HepG2 (cell line): ENCODE measurements at regions not wholly inside any gene's neighbourhood (a gene's known extent, or its start where the extent isn't known, plus 50 kb on each side); places are given as distances from the start of the nearest gene placed in this dataset.

Experiments used
- ATAC-seq: fragments of 200-7000 bp; cut with Tn5 transposase; 3 replicates; pipeline ENCODE4 v1.9.1; 2020; ENCODE audit warnings: mild to moderate bottlenecking, moderate library complexity
- BruUV-seq: library from RNA; stranded (reverse); fragments of 400-500 nt; replicated peaks from 2 replicates; lab custom pipeline; 2021; lab: Mats Ljungman, UMichigan
- CTCF ChIA-PET: fragments of 300-600 bp; formaldehyde crosslinking; extraction: SDS; loops from one replicate; lab custom pipeline; 2021; ENCODE audit warnings: low total read pairs, inconsistent platforms, low intra/inter-chr PET ratio; lab: Yijun Ruan, JAX
- POLR2A ChIA-PET: fragments of 350-600 bp; sonication (Branson Sonifier 250); formaldehyde crosslinking; loops from one replicate; lab custom pipeline; 2020; ENCODE audit warnings: antibody characterized with exemption, inconsistent platforms; lab: Yijun Ruan, JAX
- DNase-seq: peaks from one replicate; pipeline ENCODE4 v3.0.0-alpha.2; 2015; ENCODE audit warnings: low spot score
- FAIRE-seq: peaks from 3 replicates; lab custom pipeline; 2011; peaks lifted over from hg19 to GRCh38; lab: Jason Lieb, UNC
- H2AFZ ChIP-seq: one replicate; pipeline ENCODE4 v1.6.1; 2011; ENCODE audit warnings: low read length, inconsistent platforms
- H3K27ac ChIP-seq: fragments of 300-600 bp; 3 replicates; pipeline ENCODE4 v1.8.0; 2011; ENCODE audit warnings: mixed run types, mild to moderate bottlenecking, mixed read lengths, low read length, inconsistent platforms; ENCODE audit not compliant: insufficient read depth; ENCODE audit errors: extremely low read length
- H3K27me3 ChIP-seq, 2 experiments: fragments of 200-600 bp in 1 of 2; 2 replicates in 1 of 2; 3 replicates in 1 of 2; pipeline versions ENCODE4 v1.6.0 to v1.8.0; 2011; ENCODE audit warnings: low read length in 2 of 2, mild to moderate bottlenecking in 2 of 2, moderate library complexity in 2 of 2, inconsistent platforms in 1 of 2; ENCODE audit not compliant: insufficient read depth in 2 of 2, control insufficient read depth in 1 of 2
- H3K36me3 ChIP-seq, 2 experiments: fragments of 200-600 bp in 1 of 2; replicated peaks in 1 of 2; 2 replicates in 1 of 2; 3 replicates in 1 of 2; pipeline versions ENCODE4 v1.5.1 to v1.8.0; 2011; ENCODE audit warnings: low read length in 2 of 2, inconsistent platforms in 1 of 2; ENCODE audit not compliant: insufficient read depth in 2 of 2, control insufficient read depth in 1 of 2
- H3K4me1 ChIP-seq: 2 replicates; pipeline ENCODE4 v1.5.1; 2012; ENCODE audit warnings: low read length, inconsistent platforms; ENCODE audit not compliant: insufficient read depth
- H3K4me2 ChIP-seq: 2 replicates; pipeline ENCODE4 v1.6.0; 2011; ENCODE audit warnings: low read depth, low read length, inconsistent platforms
- H3K4me3 ChIP-seq, 3 experiments: fragments of 200-600 bp in 1 of 3; sonication (generic), shearing (Covaris generic) in 1 of 3; replicated peaks in 1 of 3; 2 replicates each; pipeline ENCODE4 v1.5.1; 2011 to 2016; ENCODE audit warnings: low read length in 3 of 3, inconsistent platforms in 2 of 3, low read depth in 2 of 3, mild to moderate bottlenecking in 2 of 3, control low read depth in 1 of 3, mixed read lengths in 1 of 3; ENCODE audit not compliant: insufficient read depth in 1 of 3
- H3K79me2 ChIP-seq: one replicate; pipeline ENCODE4 v1.6.1; 2011; ENCODE audit warnings: low read length, inconsistent platforms; ENCODE audit not compliant: insufficient read depth
- H3K9ac ChIP-seq: 2 replicates; pipeline ENCODE4 v1.6.0; 2011; ENCODE audit warnings: mild to moderate bottlenecking, low read depth, low read length, inconsistent platforms; ENCODE audit not compliant: insufficient read depth
- H3K9me3 ChIP-seq: 2 replicates; pipeline ENCODE4 v1.5.1; 2012; ENCODE audit warnings: mild to moderate bottlenecking, low read length
- H4K20me1 ChIP-seq: 2 replicates; pipeline ENCODE4 v1.6.0; 2011; ENCODE audit warnings: inconsistent platforms, mild to moderate bottlenecking, low read length, moderate library complexity; ENCODE audit not compliant: insufficient read depth
- LCORL ChIP-seq, 2 experiments: fragments of 450-650 bp in 1 of 2; sonication (generic) in 1 of 2; formaldehyde crosslinking in 1 of 2; IDR thresholded peaks; 2 replicates each; pipeline versions ENCODE4 v1.5.0 to v1.6.1; 2017 to 2020; ENCODE audit warnings: antibody characterized with exemption in 1 of 2, missing genetic modification reagents in 1 of 2
- POLR2AphosphoS2 ChIP-seq: IDR thresholded peaks from 2 replicates; pipeline ENCODE4 v1.6.1; 2011; ENCODE audit warnings: low read depth, low read length, improper control_type of control experiment
- PRPF4 ChIP-seq: fragments of 200-400 bp; formaldehyde crosslinking; IDR thresholded peaks from 2 replicates; pipeline ENCODE4 v1.6.1; 2016; ENCODE audit warnings: low read length, low read depth; ENCODE audit not compliant: poor library complexity, severe bottlenecking
- SRSF9 ChIP-seq: fragments of 200-400 bp; formaldehyde crosslinking; IDR thresholded peaks from 2 replicates; pipeline ENCODE4 v1.6.1; 2018; ENCODE audit warnings: borderline replicate concordance, mild to moderate bottlenecking, low read depth, low read length; ENCODE audit not compliant: insufficient read depth, poor library complexity, severe bottlenecking
- TBX2 ChIP-seq: sonication (generic); formaldehyde crosslinking; IDR thresholded peaks from 2 replicates; pipeline ENCODE4 v1.5.0; 2020; ENCODE audit warnings: missing genetic modification reagents, mild to moderate bottlenecking, borderline replicate concordance
- ZFP1 ChIP-seq: IDR thresholded peaks from 2 replicates; pipeline ENCODE4 v1.6.1; 2016
- ZNF382 ChIP-seq: sonication (generic); formaldehyde crosslinking; IDR thresholded peaks from 2 replicates; pipeline ENCODE4 v1.5.0; 2020; ENCODE audit warnings: missing genetic modification reagents, mild to moderate bottlenecking, borderline replicate concordance
- ZNF674 ChIP-seq: sonication (generic); formaldehyde crosslinking; IDR thresholded peaks from 2 replicates; pipeline ENCODE4 v1.5.0; 2020; ENCODE audit warnings: low read depth, mild to moderate bottlenecking, missing genetic modification reagents
- WGBS: methylation state at CpG from one replicate; pipeline ENCODE4 v1.1.6; 2017; ENCODE audit warnings: low lambda C conversion rate; 5-methylcytosine and 5-hydroxymethylcytosine counted together
- in situ Hi-C: cut with HindIII; loops from 2 replicates; pipeline ENCODE4 v1.10.0; 2017; ENCODE audit warnings: low pct_unique_long_range_greater_than_20kb; ENCODE audit not compliant: extremely low pct_ligation_motif_present
- intact Hi-C: fragments of 100-400 bp; cut with micrococcal nuclease; formaldehyde crosslinking; loops from one replicate; pipeline ENCODE4 v1.10.0; 2022; ENCODE audit not compliant: unreplicated experiment
- TF ChIP-seq, protein P1 (sequence below): sonication (generic); formaldehyde crosslinking; IDR thresholded peaks from 2 replicates; pipeline ENCODE4 v1.4.0; 2020; ENCODE audit warnings: missing genetic modification reagents
- TF ChIP-seq, protein P2 (sequence below), 2 experiments: sonication (generic) in 1 of 2; formaldehyde crosslinking in 1 of 2; IDR thresholded peaks; 2 replicates each; pipeline versions ENCODE4 v1.5.1 to v1.6.1; 2011 to 2020; ENCODE audit warnings: borderline replicate concordance in 1 of 2, low read depth in 1 of 2, low read length in 1 of 2, mild to moderate bottlenecking in 1 of 2, missing genetic modification reagents in 1 of 2, moderate library complexity in 1 of 2

DNA sequence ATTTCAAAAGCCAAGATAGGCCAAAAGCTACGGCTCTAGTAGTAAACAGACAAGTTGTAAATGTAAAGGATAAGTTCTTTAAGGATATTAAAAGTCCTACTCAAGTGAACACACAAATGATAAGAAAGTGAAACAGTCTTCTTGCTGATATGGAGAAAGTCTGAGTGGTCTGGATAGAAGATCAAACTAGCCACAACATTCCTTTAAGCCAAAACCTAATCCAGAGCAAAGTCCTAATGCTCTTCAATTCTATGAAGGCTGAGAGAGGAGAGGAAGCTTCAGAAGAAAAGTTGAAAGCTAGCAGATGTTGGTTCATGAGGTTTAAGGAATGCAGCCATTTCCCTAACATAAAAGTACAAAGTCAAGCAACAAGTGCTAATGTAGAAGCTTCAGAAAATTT lies 111.7 kb upstream of the ZEB2 start:
- Histone ChIP-seq H3K9me3 (no peaks in the 10 kb centered on the region), H3K4me2 (no peak overlapping the region), H3K4me1 (no peaks in the 10 kb centered on the region), H3K79me2 (no peaks in the 10 kb centered on the region), H4K20me1 (no peaks in the 10 kb centered on the region), H3K27me3 (no peaks in the 10 kb centered on the region), H3K9ac (no peak overlapping the region), H2AFZ (no peak overlapping the region), H3K27ac (no peak overlapping the region), H3K4me3 (no peak overlapping the region), H3K36me3 (no peaks in the 10 kb centered on the region)
- intact Hi-C loops (no loop called here), in situ Hi-C loops (no loop called here)
- no peak for FAIRE-seq
- BruUV-seq, result no TSS peak
- no peak for ATAC-seq
- 4% methylated on average over 1 of the region's 1 CpG for WGBS
- no peak for DNase-seq
- ChIA-PET CTCF (no interaction called here), POLR2A (no interaction called here)
- TF ChIP-seq, protein P1, sequence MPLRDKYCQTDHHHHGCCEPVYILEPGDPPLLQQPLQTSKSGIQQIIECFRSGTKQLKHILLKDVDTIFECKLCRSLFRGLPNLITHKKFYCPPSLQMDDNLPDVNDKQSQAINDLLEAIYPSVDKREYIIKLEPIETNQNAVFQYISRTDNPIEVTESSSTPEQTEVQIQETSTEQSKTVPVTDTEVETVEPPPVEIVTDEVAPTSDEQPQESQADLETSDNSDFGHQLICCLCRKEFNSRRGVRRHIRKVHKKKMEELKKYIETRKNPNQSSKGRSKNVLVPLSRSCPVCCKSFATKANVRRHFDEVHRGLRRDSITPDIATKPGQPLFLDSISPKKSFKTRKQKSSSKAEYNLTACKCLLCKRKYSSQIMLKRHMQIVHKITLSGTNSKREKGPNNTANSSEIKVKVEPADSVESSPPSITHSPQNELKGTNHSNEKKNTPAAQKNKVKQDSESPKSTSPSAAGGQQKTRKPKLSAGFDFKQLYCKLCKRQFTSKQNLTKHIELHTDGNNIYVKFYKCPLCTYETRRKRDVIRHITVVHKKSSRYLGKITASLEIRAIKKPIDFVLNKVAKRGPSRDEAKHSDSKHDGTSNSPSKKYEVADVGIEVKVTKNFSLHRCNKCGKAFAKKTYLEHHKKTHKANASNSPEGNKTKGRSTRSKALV (CRISPR knock-in tag), result no peak

DNA sequence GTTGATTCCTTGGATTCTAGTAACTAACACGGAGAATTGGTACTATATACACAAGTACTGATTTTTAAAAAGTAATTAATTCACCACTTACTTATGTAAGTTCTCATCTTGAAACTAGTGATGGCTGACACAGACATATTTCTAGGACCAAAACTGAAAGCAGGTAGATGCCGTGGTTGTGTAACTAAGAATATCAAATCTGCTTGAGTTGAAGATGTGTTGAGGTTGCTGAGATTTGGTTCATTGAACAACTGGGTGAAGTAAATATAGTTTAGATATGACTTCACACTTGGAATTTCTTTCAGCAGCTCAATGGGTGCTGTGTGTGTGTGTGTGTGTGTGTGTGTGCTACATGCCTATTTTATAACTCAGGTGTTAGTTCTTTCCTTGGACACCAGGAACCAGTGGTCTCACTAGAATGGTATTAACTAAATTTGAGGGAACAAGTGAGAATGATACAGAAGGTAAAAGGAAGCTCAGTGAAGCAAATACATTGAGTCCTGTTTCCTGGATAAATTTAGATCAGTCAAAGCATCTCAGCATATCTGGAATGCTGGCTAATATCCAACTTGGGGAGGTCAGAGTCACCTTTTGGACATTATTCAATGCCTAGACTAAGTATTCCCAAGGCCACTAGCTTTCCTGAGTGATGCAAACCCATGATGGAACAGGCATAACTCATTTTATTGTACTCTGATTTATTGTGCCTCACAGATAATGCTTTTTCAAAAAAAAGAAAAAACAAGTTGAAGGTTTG lies 110.7 kb upstream of the ZEB2 start:
- no peak for TF ChIP-seq TBX2 (CRISPR knock-in tag)
- TF ChIP-seq SRSF9, result no peak
- no peak for TF ChIP-seq LCORL (IDR thresholded peaks at IDR 0.05)
- TF ChIP-seq LCORL (CRISPR knock-in tag; IDR thresholded peaks at IDR 0.05), result no peak
- TF ChIP-seq POLR2AphosphoS2, result no peak
- TF ChIP-seq ZNF382 (CRISPR knock-in tag), result no peak
- TF ChIP-seq ZNF674 (CRISPR knock-in tag), result no peak
- TF ChIP-seq ZFP1, result no peak
- no peak for TF ChIP-seq PRPF4
- TF ChIP-seq, protein P2, sequence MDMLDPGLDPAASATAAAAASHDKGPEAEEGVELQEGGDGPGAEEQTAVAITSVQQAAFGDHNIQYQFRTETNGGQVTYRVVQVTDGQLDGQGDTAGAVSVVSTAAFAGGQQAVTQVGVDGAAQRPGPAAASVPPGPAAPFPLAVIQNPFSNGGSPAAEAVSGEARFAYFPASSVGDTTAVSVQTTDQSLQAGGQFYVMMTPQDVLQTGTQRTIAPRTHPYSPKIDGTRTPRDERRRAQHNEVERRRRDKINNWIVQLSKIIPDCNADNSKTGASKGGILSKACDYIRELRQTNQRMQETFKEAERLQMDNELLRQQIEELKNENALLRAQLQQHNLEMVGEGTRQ (IDR thresholded peaks at IDR 0.05; ENCODE audit: low read depth, low read length), result no peak
- TF ChIP-seq, protein P2 (CRISPR knock-in tag; IDR thresholded peaks at IDR 0.05; ENCODE audit: borderline replicate concordance), result no peak
- Histone ChIP-seq H4K20me1 (no peaks in the 10 kb centered on the region), H3K36me3 (no peaks in the 10 kb centered on the region), H3K4me3 (no peak overlapping the region), H2AFZ (no peak overlapping the region), H3K27ac (no peak overlapping the region), H3K9ac (no peak overlapping the region), H3K27me3 (no peaks in the 10 kb centered on the region), H3K4me2 (no peak overlapping the region), H3K79me2 (no peaks in the 10 kb centered on the region), H3K9me3 (no peaks in the 10 kb centered on the region), H3K4me1 (no peaks in the 10 kb centered on the region)
- CTCF ChIA-PET, result no interaction called here
- intact Hi-C loops, result no loop called here
- in situ Hi-C loops, result no loop called here
- ATAC-seq (no peak), DNase-seq (no peak), FAIRE-seq (no peak)
- no TSS peak for BruUV-seq
- 0% methylated on average over 2 of the region's 2 CpGs for WGBS
- POLR2A ChIA-PET, result no interaction called here
